GM08714 (cell line): ENCODE measurements at regions not wholly inside any gene's neighbourhood (a gene's known extent, or its start where the extent isn't known, plus 50 kb on each side); places are given as distances from the start of the nearest gene placed in this dataset.
"Not testable (repeated sequence)": the region's sequence is repeated elsewhere in the genome, so short reads cannot be mapped to it uniquely, and the experiment has no call there.

Source experiments
- H3K4me3 ChIP-seq: fragments of 200-500 bp; sonication (Bioruptor generic); 2 replicates; pipeline ENCODE4 v1.5.1; 2014; ENCODE audit warnings: mild to moderate bottlenecking, low read length, inconsistent platforms
- ZNF274 ChIP-seq: IDR thresholded peaks from 2 replicates; pipeline ENCODE4 v1.6.1; 2012; ENCODE audit warnings: mild to moderate bottlenecking, low read depth, low read length

- TF ChIP-seq ZNF274, result no peak
These were observed 661.6 kb upstream of the FBXO33 start for GRCh38 chr14:40093800-40094199.

GRCh38 chr14:40074169-40074568 is 641.9 kb upstream of the FBXO33 start:
- no peak overlapping the region for H3K4me3 ChIP-seq
- no peak for TF ChIP-seq ZNF274

More at GRCh38 chr14:40093800-40094199, 661.6 kb upstream of the FBXO33 start:
- H3K4me3 ChIP-seq, result no peak overlapping the region

- no peak overlapping the region for H3K4me3 ChIP-seq
- no peak for TF ChIP-seq ZNF274
These were observed 639.9 kb upstream of the FBXO33 start for GRCh38 chr14:40072175-40072574.

GRCh38 chr14:40058901-40059897 is 627.0 kb upstream of the FBXO33 start:
- TF ChIP-seq ZNF274, result no peak
- no peak overlapping the region for H3K4me3 ChIP-seq

- no peak overlapping the region for H3K4me3 ChIP-seq
- TF ChIP-seq ZNF274, result no peak
These were observed 621.2 kb upstream of the FBXO33 start for GRCh38 chr14:40053416-40053815.

- H3K4me3 ChIP-seq, result no peak overlapping the region
- no peak for TF ChIP-seq ZNF274
These were observed 596.8 kb upstream of the FBXO33 start for GRCh38 chr14:40028991-40029390.

- H3K4me3 ChIP-seq, result no peak overlapping the region
- no peak for TF ChIP-seq ZNF274
These were observed 592.9 kb upstream of the FBXO33 start for GRCh38 chr14:40025101-40025500.

- TF ChIP-seq ZNF274, result no peak
- no peak overlapping the region for H3K4me3 ChIP-seq
These were observed 578.7 kb upstream of the FBXO33 start for GRCh38 chr14:40010961-40011360.

GRCh38 chr14:40009771-40010170 is 577.5 kb upstream of the FBXO33 start:
- TF ChIP-seq ZNF274, result no peak
- H3K4me3 ChIP-seq, result no peak overlapping the region

- H3K4me3 ChIP-seq, result not testable (repeated sequence)
These were observed 576.1 kb upstream of the FBXO33 start for GRCh38 chr14:40008345-40008744.

- no peak overlapping the region for H3K4me3 ChIP-seq
- no peak for TF ChIP-seq ZNF274
These were observed 572.8 kb upstream of the FBXO33 start for GRCh38 chr14:40004871-40005500.

GRCh38 chr14:40003773-40004172 is 571.5 kb upstream of the FBXO33 start:
- H3K4me3 ChIP-seq, result no peak overlapping the region
- no peak for TF ChIP-seq ZNF274

GRCh38 chr14:39998854-39999253 is 566.6 kb upstream of the FBXO33 start:
- no peak for TF ChIP-seq ZNF274
- no peak overlapping the region for H3K4me3 ChIP-seq

GRCh38 chr14:39998114-39998513 is 565.9 kb upstream of the FBXO33 start:
- TF ChIP-seq ZNF274, result no peak
- no peak overlapping the region for H3K4me3 ChIP-seq

GRCh38 chr14:39991041-39991440 is 558.8 kb upstream of the FBXO33 start:
- TF ChIP-seq ZNF274, result no peak

More at GRCh38 chr14:39991041-39991440, 558.8 kb upstream of the FBXO33 start:
- no peak overlapping the region for H3K4me3 ChIP-seq
